Neutrophil (primary cell): ENCODE measurements at regions not wholly inside any gene's neighbourhood (a gene's known extent, or its start where the extent isn't known, plus 50 kb on each side); places are given as distances from the start of the nearest gene placed in this dataset.
A peak's percentile ranks its signal among the peaks of the same experiment; 100 is the strongest.
"Not testable (repeated sequence)": the region's sequence is repeated elsewhere in the genome, so short reads cannot be mapped to it uniquely, and the experiment has no call there.

Source experiments
- H3K27ac ChIP-seq: fragments of 200-600 bp; sonication (generic); 2 replicates; pipeline ENCODE4 v1.5.1; 2016; ENCODE audit warnings: mild to moderate bottlenecking, moderate library complexity
- H3K27me3 ChIP-seq: fragments of 200-600 bp; sonication (generic); 2 replicates; pipeline ENCODE4 v1.6.0; 2016; ENCODE audit warnings: mild to moderate bottlenecking
- H3K36me3 ChIP-seq: fragments of 200-600 bp; sonication (generic); 2 replicates; pipeline ENCODE4 v1.5.1; 2017
- H3K4me1 ChIP-seq, 2 experiments: fragments of 200-600 bp in 1 of 2; sonication (generic) in 1 of 2; 1 replicate in 1 of 2; 2 replicates in 1 of 2; pipeline versions ENCODE4 v1.5.1 to v1.6.1; 2013 to 2016; ENCODE audit warnings: low read depth in 1 of 2, low read length in 1 of 2, mild to moderate bottlenecking in 1 of 2, moderate library complexity in 1 of 2; ENCODE audit not compliant: control insufficient read depth in 1 of 2, insufficient read depth in 1 of 2
- H3K4me3 ChIP-seq, 2 experiments: fragments of 200-600 bp in 1 of 2; sonication (generic) in 1 of 2; 1 replicate in 1 of 2; 2 replicates in 1 of 2; pipeline ENCODE4 v1.5.1; 2013 to 2016; ENCODE audit warnings: low read depth in 1 of 2, low read length in 1 of 2, mild to moderate bottlenecking in 1 of 2, moderate library complexity in 1 of 2
- H3K9me3 ChIP-seq: fragments of 200-600 bp; sonication (generic); 2 replicates; pipeline ENCODE4 v1.5.1; 2016
- CTCF ChIP-seq: fragments of 200-600 bp; sonication (generic); IDR thresholded peaks from 2 replicates; pipeline ENCODE4 v1.5.1; 2016; ENCODE audit warnings: antibody characterized with exemption

- Histone ChIP-seq H3K4me3 (no peak overlapping the region), H3K4me1 (peaks cover 36 to 37% of the 10 kb centered on the region in 2 experiments), H3K36me3 (no peaks in the 10 kb centered on the region), H3K27ac (no peak overlapping the region), H3K27me3 (peaks cover 25% of the 10 kb centered on the region), H3K9me3 (no peaks in the 10 kb centered on the region)
- no peak for TF ChIP-seq CTCF
These were observed 89.7 kb upstream of the SLC45A1 start for GRCh38 chr1:8228253-8228652.

GRCh38 chr1:8227674-8228073 lies 90.2 kb upstream of the SLC45A1 start:
- peaks cover 39% of the 10 kb centered on the region in 2 experiments for H3K4me1 ChIP-seq

GRCh38 chr1:8226747-8227146 lies 91.2 kb upstream of the SLC45A1 start:
- Histone ChIP-seq H3K36me3 (no peaks in the 10 kb centered on the region), H3K27me3 (peaks cover 10% of the 10 kb centered on the region), H3K9me3 (no peaks in the 10 kb centered on the region), H3K27ac (no peak overlapping the region), H3K4me3 (no peak overlapping the region), H3K4me1 (peaks cover 39% of the 10 kb centered on the region in 2 experiments)
- TF ChIP-seq CTCF: no peak

More at GRCh38 chr1:8227674-8228073, 90.2 kb upstream of the SLC45A1 start:
- not testable (repeated sequence) for H3K9me3 ChIP-seq, H3K4me3 ChIP-seq, H3K27ac ChIP-seq, H3K36me3 ChIP-seq
- peaks cover 19% of the 10 kb centered on the region for H3K27me3 ChIP-seq

- peak overlapping the region; percentile 77 for H3K27ac ChIP-seq
- not testable (repeated sequence) for H3K36me3 ChIP-seq, H3K9me3 ChIP-seq, H3K4me3 ChIP-seq, H3K27me3 ChIP-seq
- peaks cover 39% of the 10 kb centered on the region in 2 experiments for H3K4me1 ChIP-seq
These were observed 91.9 kb upstream of the SLC45A1 start for GRCh38 chr1:8226024-8226423.

- H3K36me3 ChIP-seq: no peaks in the 10 kb centered on the region
- H3K4me3 ChIP-seq: no peak overlapping the region
- H3K27ac ChIP-seq: peak overlapping the region; percentile 77
- H3K27me3 ChIP-seq: peaks cover 6% of the 10 kb centered on the region
- H3K4me1 ChIP-seq: peaks cover 45 to 48% of the 10 kb centered on the region in 2 experiments
- no peak for TF ChIP-seq CTCF
- H3K9me3 ChIP-seq: no peaks in the 10 kb centered on the region
These were observed 94.4 kb upstream of the SLC45A1 start for GRCh38 chr1:8223526-8223925.

- TF ChIP-seq CTCF: no peak
- Histone ChIP-seq H3K4me3 (no peak overlapping the region), H3K4me1 (peaks cover 51 to 55% of the 10 kb centered on the region in 2 experiments), H3K27me3 (peaks cover 13% of the 10 kb centered on the region), H3K9me3 (no peaks in the 10 kb centered on the region), H3K36me3 (no peaks in the 10 kb centered on the region), H3K27ac (no peak overlapping the region)
These were observed 95.1 kb upstream of the SLC45A1 start for GRCh38 chr1:8222789-8223188.

- peaks cover 40% of the 10 kb centered on the region for H3K27me3 ChIP-seq
- no peak overlapping the region for H3K4me3 ChIP-seq
- no peak for TF ChIP-seq CTCF
These were observed 98.4 kb upstream of the SLC45A1 start for GRCh38 chr1:8219530-8219929.

More at GRCh38 chr1:8219530-8219929, 98.4 kb upstream of the SLC45A1 start:
- Histone ChIP-seq H3K4me1 (peaks cover 39 to 41% of the 10 kb centered on the region in 2 experiments), H3K27ac (no peak overlapping the region), H3K9me3 (no peaks in the 10 kb centered on the region), H3K36me3 (no peaks in the 10 kb centered on the region)
